BJ (cell line): ENCODE measurements at regions not wholly inside any gene's neighbourhood (a gene's known extent, or its start where the extent isn't known, plus 50 kb on each side); places are given as distances from the start of the nearest gene placed in this dataset.

Experiments used
- CTCF ChIA-PET: fragments of 350-600 bp; formaldehyde crosslinking; extraction: SDS; loops from one replicate; lab custom pipeline; 2021; ENCODE audit warnings: antibody characterized with exemption, inconsistent platforms; lab: Yijun Ruan, JAX
- POLR2A ChIA-PET: fragments of 300-600 bp; sonication (Branson Sonifier 250); formaldehyde crosslinking; extraction: SDS; loops from one replicate; lab custom pipeline; 2021; ENCODE audit warnings: antibody characterized with exemption; lab: Charles Lee
- DNase-seq: peaks from one replicate; pipeline ENCODE4 v3.0.0-alpha.2; 2011; ENCODE audit warnings: low read depth
- H3K27me3 ChIP-seq: 2 replicates; pipeline ENCODE4 v1.6.0; 2011; ENCODE audit warnings: low read length; ENCODE audit not compliant: control insufficient read depth, insufficient read depth
- H3K36me3 ChIP-seq: 2 replicates; pipeline ENCODE4 v1.5.1; 2011; ENCODE audit warnings: low read length; ENCODE audit not compliant: control insufficient read depth, insufficient read depth
- H3K4me3 ChIP-seq: 2 replicates; pipeline ENCODE4 v1.5.1; 2011; ENCODE audit warnings: low read depth, mild to moderate bottlenecking, control low read depth, low read length
- CTCF ChIP-seq: IDR thresholded peaks from 2 replicates; pipeline ENCODE4 v1.5.1; 2011; ENCODE audit warnings: low read depth, mild to moderate bottlenecking, control low read depth, inconsistent platforms, low read length, moderate library complexity; ENCODE audit not compliant: insufficient read depth

- DNase-seq: no peak
- no peak for TF ChIP-seq CTCF
- Histone ChIP-seq H3K27me3 (no peaks in the 10 kb centered on the region), H3K4me3 (no peak overlapping the region), H3K36me3 (no peaks in the 10 kb centered on the region)
- POLR2A ChIA-PET: no interaction called here
- CTCF ChIA-PET: no interaction called here
Measured at GRCh38 chrX:106356580-106356979, 188.5 kb downstream of the PWWP3B start.

GRCh38 chrX:106363214-106363613, 195.1 kb downstream of the PWWP3B start:
- ChIA-PET POLR2A (no interaction called here), CTCF (no interaction called here)
- TF ChIP-seq CTCF: no peak
- no peaks in the 10 kb centered on the region for H3K36me3 ChIP-seq
- no peak overlapping the region for H3K4me3 ChIP-seq
- DNase-seq: no peak
- no peaks in the 10 kb centered on the region for H3K27me3 ChIP-seq

- Histone ChIP-seq H3K27me3 (no peaks in the 10 kb centered on the region), H3K4me3 (no peak overlapping the region)
- POLR2A ChIA-PET: no interaction called here
Measured at GRCh38 chrX:106378616-106379015, 210.5 kb downstream of the PWWP3B start.

GRCh38 chrX:106391284-106391911, 220.4 kb upstream of the RADX start:
- TF ChIP-seq CTCF: no peak
- Histone ChIP-seq H3K4me3 (no peak overlapping the region), H3K36me3 (no peaks in the 10 kb centered on the region), H3K27me3 (no peaks in the 10 kb centered on the region)
- CTCF ChIA-PET: no interaction called here
- no peak for DNase-seq
- POLR2A ChIA-PET: no interaction called here

More at GRCh38 chrX:106378616-106379015, 210.5 kb downstream of the PWWP3B start:
- no peaks in the 10 kb centered on the region for H3K36me3 ChIP-seq
- no peak for DNase-seq
- no peak for TF ChIP-seq CTCF
- CTCF ChIA-PET: no interaction called here

GRCh38 chrX:106392346-106392745, 219.4 kb upstream of the RADX start:
- TF ChIP-seq CTCF: no peak
- no peaks in the 10 kb centered on the region for H3K27me3 ChIP-seq
- H3K36me3 ChIP-seq: no peaks in the 10 kb centered on the region
- no peak overlapping the region for H3K4me3 ChIP-seq
- CTCF ChIA-PET: interaction anchor here (1.1 kb wide), 1 partner anchor 223 kb away, joined by 4 read pairs; no protein-coding TSS in a partner anchor
- POLR2A ChIA-PET: no interaction called here
- no peak for DNase-seq
